IPS-18a (cell line): ENCODE measurements at regions not wholly inside any gene's neighbourhood (a gene's known extent, or its start where the extent isn't known, plus 50 kb on each side); places are given as distances from the start of the nearest gene placed in this dataset.

Experiments used
- H3K27ac ChIP-seq: one replicate; pipeline ENCODE4 v1.5.1; 2013; ENCODE audit warnings: low read length
- H3K27me3 ChIP-seq: one replicate; pipeline ENCODE4 v1.6.1; 2013; ENCODE audit warnings: mild to moderate bottlenecking, low read length; ENCODE audit not compliant: control insufficient read depth, insufficient read depth
- H3K36me3 ChIP-seq: one replicate; pipeline ENCODE4 v1.6.1; 2013; ENCODE audit warnings: low read depth, low read length; ENCODE audit not compliant: control insufficient read depth
- H3K4me1 ChIP-seq: one replicate; pipeline ENCODE4 v1.6.1; 2013; ENCODE audit warnings: low read depth, low read length; ENCODE audit not compliant: control insufficient read depth
- H3K4me3 ChIP-seq: one replicate; pipeline ENCODE4 v1.5.1; 2013; ENCODE audit warnings: low read length
- H3K9ac ChIP-seq: one replicate; pipeline ENCODE4 v1.6.1; 2013; ENCODE audit warnings: mild to moderate bottlenecking, low read length, moderate library complexity
- H3K9me3 ChIP-seq: one replicate; pipeline ENCODE4 v1.6.1; 2013; ENCODE audit warnings: low read depth, low read length; ENCODE audit not compliant: control insufficient read depth

- Histone ChIP-seq H3K4me3 (no peak overlapping the region), H3K36me3 (no peaks in the 10 kb centered on the region), H3K9me3 (no peaks in the 10 kb centered on the region), H3K27ac (no peak overlapping the region), H3K4me1 (no peaks in the 10 kb centered on the region), H3K27me3 (peaks cover 17% of the 10 kb centered on the region), H3K9ac (no peak overlapping the region)
Measured at GRCh38 chr13:112007191-112007590, 59.8 kb upstream of the SOX1 start.

- H3K9me3 ChIP-seq = no peaks in the 10 kb centered on the region
- H3K9ac ChIP-seq = no peak overlapping the region
- no peak overlapping the region for H3K4me3 ChIP-seq
- H3K4me1 ChIP-seq = no peaks in the 10 kb centered on the region
- no peaks in the 10 kb centered on the region for H3K27me3 ChIP-seq
- no peaks in the 10 kb centered on the region for H3K36me3 ChIP-seq
- no peak overlapping the region for H3K27ac ChIP-seq
Measured at GRCh38 chr13:112010714-112011113, 56.2 kb upstream of the SOX1 start.

GRCh38 chr13:112012016-112012704, 54.8 kb upstream of the SOX1 start:
- H3K9ac ChIP-seq = no peak overlapping the region
- H3K9me3 ChIP-seq = no peaks in the 10 kb centered on the region
- H3K27me3 ChIP-seq = no peaks in the 10 kb centered on the region
- H3K36me3 ChIP-seq = no peaks in the 10 kb centered on the region
- no peak overlapping the region for H3K27ac ChIP-seq
- no peak overlapping the region for H3K4me3 ChIP-seq
- no peaks in the 10 kb centered on the region for H3K4me1 ChIP-seq

- H3K27ac ChIP-seq = no peak overlapping the region
- H3K36me3 ChIP-seq = no peaks in the 10 kb centered on the region
- no peaks in the 10 kb centered on the region for H3K4me1 ChIP-seq
- no peaks in the 10 kb centered on the region for H3K27me3 ChIP-seq
- H3K9me3 ChIP-seq = no peaks in the 10 kb centered on the region
- H3K4me3 ChIP-seq = no peak overlapping the region
- no peak overlapping the region for H3K9ac ChIP-seq
Measured at GRCh38 chr13:112012705-112013085, 54.3 kb upstream of the SOX1 start.

- H3K4me1 ChIP-seq = no peaks in the 10 kb centered on the region
- H3K9me3 ChIP-seq = no peaks in the 10 kb centered on the region
- H3K9ac ChIP-seq = no peak overlapping the region
- no peaks in the 10 kb centered on the region for H3K27me3 ChIP-seq
- H3K36me3 ChIP-seq = no peaks in the 10 kb centered on the region
- H3K27ac ChIP-seq = no peak overlapping the region
- H3K4me3 ChIP-seq = no peak overlapping the region
Measured at GRCh38 chr13:112013665-112014064, 53.3 kb upstream of the SOX1 start.

- no peaks in the 10 kb centered on the region for H3K27me3 ChIP-seq
- H3K4me3 ChIP-seq = no peak overlapping the region
- H3K9me3 ChIP-seq = no peaks in the 10 kb centered on the region
- H3K27ac ChIP-seq = no peak overlapping the region
- no peaks in the 10 kb centered on the region for H3K36me3 ChIP-seq
- H3K4me1 ChIP-seq = no peaks in the 10 kb centered on the region
- H3K9ac ChIP-seq = no peak overlapping the region
Measured at GRCh38 chr13:112014857-112015256, 52.1 kb upstream of the SOX1 start.
